ENCODE measurements at regions not wholly inside any gene's neighbourhood (a gene's known extent, or its start where the extent isn't known, plus 50 kb on each side); places are given as distances from the start of the nearest gene placed in this dataset.

DNA sequence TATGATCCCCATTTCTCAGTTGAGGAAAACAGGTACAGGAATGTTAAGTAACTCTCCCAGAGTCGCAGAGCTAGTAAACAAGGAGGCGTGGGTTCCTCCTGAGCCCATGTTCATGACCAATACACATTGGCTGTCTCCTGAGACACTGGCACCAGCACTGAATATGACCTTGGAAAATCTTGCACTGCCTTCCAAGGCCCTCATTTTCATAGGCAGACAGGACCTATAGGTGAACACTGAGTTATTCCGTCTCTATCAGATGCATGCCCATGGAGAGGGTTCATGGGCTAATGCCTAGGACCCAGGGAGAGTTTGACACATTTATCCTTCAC is 504.8 kb downstream of the RFC3 start (continued):
- TF ChIP-seq, protein P1, sequence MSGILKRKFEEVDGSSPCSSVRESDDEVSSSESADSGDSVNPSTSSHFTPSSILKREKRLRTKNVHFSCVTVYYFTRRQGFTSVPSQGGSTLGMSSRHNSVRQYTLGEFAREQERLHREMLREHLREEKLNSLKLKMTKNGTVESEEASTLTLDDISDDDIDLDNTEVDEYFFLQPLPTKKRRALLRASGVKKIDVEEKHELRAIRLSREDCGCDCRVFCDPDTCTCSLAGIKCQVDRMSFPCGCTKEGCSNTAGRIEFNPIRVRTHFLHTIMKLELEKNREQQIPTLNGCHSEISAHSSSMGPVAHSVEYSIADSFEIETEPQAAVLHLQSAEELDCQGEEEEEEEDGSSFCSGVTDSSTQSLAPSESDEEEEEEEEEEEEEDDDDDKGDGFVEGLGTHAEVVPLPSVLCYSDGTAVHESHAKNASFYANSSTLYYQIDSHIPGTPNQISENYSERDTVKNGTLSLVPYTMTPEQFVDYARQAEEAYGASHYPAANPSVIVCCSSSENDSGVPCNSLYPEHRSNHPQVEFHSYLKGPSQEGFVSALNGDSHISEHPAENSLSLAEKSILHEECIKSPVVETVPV (CRISPR knock-in tag; IDR thresholded peaks at IDR 0.05), result no peak
- TF ChIP-seq ZFP30 (CRISPR knock-in tag; IDR thresholded peaks at IDR 0.05), result no peak
- TF ChIP-seq ISL1 (CRISPR knock-in tag; IDR thresholded peaks at IDR 0.05), result no peak
- TF ChIP-seq ZNF8 (CRISPR knock-in tag; IDR thresholded peaks at IDR 0.05), result no peak
- TF ChIP-seq GLIS3 (CRISPR knock-in tag; IDR thresholded peaks at IDR 0.05), result no peak
- no peak for TF ChIP-seq ESRRG (CRISPR knock-in tag; IDR thresholded peaks at IDR 0.05)
- TF ChIP-seq ZNF565 (CRISPR knock-in tag; conservative IDR thresholded peaks at IDR 0.05; ENCODE audit: low read depth), result no peak
- no peak for TF ChIP-seq ZFP3 (CRISPR knock-in tag; IDR thresholded peaks at IDR 0.05)
- TF ChIP-seq SNAI2 (CRISPR knock-in tag; IDR thresholded peaks at IDR 0.05), result no peak

GRCh38 chr13:34335014-34336007 is 517.4 kb downstream of the RFC3 start:
- ATAC-seq, result no peak
- TF ChIP-seq ZNF565 (CRISPR knock-in tag; conservative IDR thresholded peaks at IDR 0.05; ENCODE audit: low read depth), result no peak
- no peak for TF ChIP-seq ZNF8 (CRISPR knock-in tag; IDR thresholded peaks at IDR 0.05)
- no peak for TF ChIP-seq RARB (CRISPR knock-in tag; IDR thresholded peaks at IDR 0.05)
- TF ChIP-seq ZNF70 (CRISPR knock-in tag; IDR thresholded peaks at IDR 0.05), result no peak
- no peak for TF ChIP-seq ISL1 (CRISPR knock-in tag; IDR thresholded peaks at IDR 0.05)
- TF ChIP-seq ZFP3 (CRISPR knock-in tag; IDR thresholded peaks at IDR 0.05), result no peak
- no peak for TF ChIP-seq ZFP30 (CRISPR knock-in tag; IDR thresholded peaks at IDR 0.05)
- TF ChIP-seq TSHZ2 (CRISPR knock-in tag; IDR thresholded peaks at IDR 0.05), result no peak
- TF ChIP-seq, protein P1 (CRISPR knock-in tag; IDR thresholded peaks at IDR 0.05), result no peak

- no peak for TF ChIP-seq OSR1 (CRISPR knock-in tag; IDR thresholded peaks at IDR 0.05)
- ATAC-seq, result no peak
These were observed 520.2 kb downstream of the RFC3 start for GRCh38 chr13:34338102-34338501.

DNA sequence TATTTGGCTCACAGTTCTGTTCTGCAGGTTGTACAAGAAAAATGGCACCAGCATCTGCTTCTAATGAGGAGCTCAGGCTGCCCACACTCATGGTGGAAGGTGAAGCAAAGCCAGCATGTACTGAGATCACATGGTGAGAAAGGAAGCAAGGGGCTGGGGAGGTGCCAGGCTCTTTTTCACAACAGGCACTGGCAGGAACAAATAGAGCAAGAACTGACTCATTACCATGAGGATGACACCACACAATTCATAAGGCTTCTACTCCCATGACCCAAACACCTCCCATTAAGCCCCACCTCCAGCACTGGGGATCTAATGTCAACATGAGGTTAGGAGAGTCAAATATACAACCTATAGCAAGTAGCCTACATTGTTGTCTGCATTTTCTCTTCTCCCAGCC is 522.6 kb downstream of the RFC3 start:
- TF ChIP-seq, protein P1 (CRISPR knock-in tag; IDR thresholded peaks at IDR 0.05), result no peak
- TF ChIP-seq GLIS3 (CRISPR knock-in tag; IDR thresholded peaks at IDR 0.05), result no peak
- TF ChIP-seq ISL1 (CRISPR knock-in tag; IDR thresholded peaks at IDR 0.05), result no peak
- no peak for TF ChIP-seq ARNTL (CRISPR knock-in tag; IDR thresholded peaks at IDR 0.05; ENCODE audit: borderline replicate concordance, low read depth)
- TF ChIP-seq POU6F1 (CRISPR knock-in tag; IDR thresholded peaks at IDR 0.05; ENCODE audit: borderline replicate concordance, low read depth), result no peak
- TF ChIP-seq ZNF565 (CRISPR knock-in tag; conservative IDR thresholded peaks at IDR 0.05; ENCODE audit: low read depth), result no peak
- no peak for TF ChIP-seq CSDC2 (CRISPR knock-in tag; IDR thresholded peaks at IDR 0.05)
- no peak for TF ChIP-seq TSHZ2 (CRISPR knock-in tag; IDR thresholded peaks at IDR 0.05)
- TF ChIP-seq ESRRG (CRISPR knock-in tag; IDR thresholded peaks at IDR 0.05), result no peak
- TF ChIP-seq OSR1 (CRISPR knock-in tag; IDR thresholded peaks at IDR 0.05), result no peak
- no peak for ATAC-seq

Data from SK-N-SH treated with all-trans-retinoic acid at 6 μM for 48 hours (cell line).